HG02981 (cell line): ENCODE measurements at regions not wholly inside any gene's neighbourhood (a gene's known extent, or its start where the extent isn't known, plus 50 kb on each side); places are given as distances from the start of the nearest gene placed in this dataset.
A peak's percentile ranks its signal among the peaks of the same experiment; 100 is the strongest.
"Not testable (repeated sequence)": the region's sequence is repeated elsewhere in the genome, so short reads cannot be mapped to it uniquely, and the experiment has no call there.

Experiments used
- ATAC-seq: cut with Tn5 transposase; IDR thresholded peaks from one replicate; pipeline ENCODE4 v1.9.1; 2021; ENCODE audit warnings: mild to moderate bottlenecking, moderate library complexity; ENCODE audit not compliant: unreplicated experiment

DNA sequence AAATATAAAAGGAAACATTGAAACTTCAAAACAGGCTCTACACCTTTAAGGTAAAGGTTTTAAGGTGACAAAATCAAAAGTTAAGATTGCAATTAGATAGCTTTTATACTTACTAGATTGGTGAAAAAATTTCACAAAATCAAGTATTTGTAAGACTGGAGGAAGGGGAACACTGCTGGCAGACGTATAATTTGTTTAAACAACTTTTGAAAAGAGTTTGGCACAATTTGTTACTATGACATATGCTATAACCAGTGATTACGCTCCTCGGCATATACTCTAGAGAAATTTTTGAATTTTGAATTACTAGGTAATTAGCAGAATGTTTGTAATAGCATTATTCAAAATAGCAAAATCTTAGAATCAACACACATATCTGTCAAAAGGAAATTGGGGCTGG is 425.0 kb downstream of the LRRIQ3 start:
- no peak for ATAC-seq

- no peak for ATAC-seq
Observed at GRCh38 chr1:73771396-73771795, 426.6 kb downstream of the LRRIQ3 start.

GRCh38 chr1:73770109-73770905 is 427.7 kb downstream of the LRRIQ3 start:
- ATAC-seq: no peak

GRCh38 chr1:73766786-73767348 is 431.1 kb downstream of the LRRIQ3 start:
- no peak for ATAC-seq

DNA sequence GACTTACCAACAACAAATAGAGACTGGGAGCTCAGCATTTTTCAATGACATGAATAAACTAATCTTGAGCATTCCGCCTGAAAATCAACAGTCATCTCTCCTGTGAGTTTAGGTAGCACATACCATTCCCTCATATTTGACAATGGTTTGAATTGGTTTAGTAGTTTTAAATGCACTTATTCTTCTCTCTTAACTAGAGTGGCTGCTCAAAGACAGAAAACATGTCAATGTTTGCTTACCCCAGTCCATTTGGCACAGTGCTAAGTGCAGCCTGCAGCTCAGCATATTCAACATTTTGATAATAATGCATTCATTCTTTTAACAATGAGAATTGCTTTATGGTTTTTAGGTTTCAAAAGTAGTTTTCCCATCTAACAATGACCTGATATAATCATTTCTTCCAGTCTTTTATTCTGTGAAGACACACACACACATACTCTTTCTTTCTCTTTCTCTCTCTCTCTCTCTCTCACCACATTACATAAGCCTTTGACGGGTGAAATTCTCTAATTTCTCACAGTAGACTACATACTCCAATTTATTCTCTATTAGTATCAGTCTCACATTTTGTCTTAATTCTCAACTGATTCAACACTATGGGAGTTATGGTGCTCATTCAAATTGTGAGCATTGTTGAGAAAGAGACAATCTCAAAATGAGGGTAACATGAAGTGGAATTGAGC is 432.3 kb downstream of the LRRIQ3 start:
- no peak for ATAC-seq

GRCh38 chr1:73761559-73761958 is 436.4 kb downstream of the LRRIQ3 start:
- ATAC-seq: no peak

- no peak for ATAC-seq
Observed at GRCh38 chr1:73759011-73759410, 439.0 kb downstream of the LRRIQ3 start.

- no peak for ATAC-seq
Observed at GRCh38 chr1:73756817-73757216, 441.2 kb downstream of the LRRIQ3 start.

DNA sequence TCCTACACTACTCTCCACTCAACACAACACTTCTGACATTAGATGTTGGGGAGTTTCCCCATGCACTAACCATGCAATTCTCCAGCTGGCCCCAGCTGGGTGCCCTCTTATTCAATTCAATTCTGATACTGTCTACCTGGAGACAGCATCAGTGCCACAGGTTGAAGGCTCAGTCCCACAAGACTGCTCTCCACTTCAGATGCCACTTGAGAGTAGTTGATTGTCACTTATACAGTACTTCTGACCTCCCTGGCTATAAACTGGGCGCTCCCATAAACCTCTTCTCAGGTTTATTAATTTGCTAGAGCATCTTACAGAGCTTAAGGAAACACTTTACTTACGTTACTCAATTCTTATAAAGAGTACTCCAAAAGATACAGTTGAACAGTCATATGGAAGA is 442.3 kb downstream of the LRRIQ3 start:
- no peak for ATAC-seq

DNA sequence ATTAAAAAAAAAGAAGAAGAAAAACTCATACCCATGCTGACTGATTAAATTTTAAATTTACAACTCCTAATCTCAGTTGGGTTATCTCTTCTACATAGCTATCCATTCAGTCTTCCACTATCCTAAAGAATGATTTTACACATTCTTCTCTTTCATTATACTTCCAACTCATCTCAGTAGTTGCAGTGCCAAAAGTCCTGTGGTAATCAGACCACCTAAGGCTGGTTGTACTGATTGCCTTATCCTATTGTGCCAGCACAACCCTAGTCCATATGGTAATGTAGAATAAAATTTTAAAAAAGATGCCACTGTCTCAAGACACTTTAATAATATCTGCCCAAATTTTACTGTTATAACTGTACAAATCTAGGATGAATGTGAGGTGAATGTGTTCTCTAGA is 448.0 kb downstream of the LRRIQ3 start:
- ATAC-seq: no peak

DNA sequence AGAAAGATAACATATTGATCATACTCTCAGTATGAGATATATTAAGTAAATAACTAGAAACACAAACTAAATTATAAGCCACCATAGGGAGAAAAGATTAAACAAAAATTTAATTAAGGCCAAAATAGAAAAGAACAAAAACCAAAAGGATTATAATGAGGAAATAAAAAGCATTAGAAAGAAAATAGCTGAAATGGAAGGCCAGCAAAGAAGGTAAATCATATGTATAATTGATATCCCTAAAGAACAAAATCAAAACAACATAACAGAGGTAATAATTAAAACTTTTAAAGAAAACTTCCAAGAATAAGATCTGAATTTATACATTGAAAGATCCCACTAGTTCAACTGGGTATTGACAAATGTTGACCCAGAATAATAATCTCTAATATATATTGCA is 453.0 kb downstream of the LRRIQ3 start:
- ATAC-seq: no peak

DNA sequence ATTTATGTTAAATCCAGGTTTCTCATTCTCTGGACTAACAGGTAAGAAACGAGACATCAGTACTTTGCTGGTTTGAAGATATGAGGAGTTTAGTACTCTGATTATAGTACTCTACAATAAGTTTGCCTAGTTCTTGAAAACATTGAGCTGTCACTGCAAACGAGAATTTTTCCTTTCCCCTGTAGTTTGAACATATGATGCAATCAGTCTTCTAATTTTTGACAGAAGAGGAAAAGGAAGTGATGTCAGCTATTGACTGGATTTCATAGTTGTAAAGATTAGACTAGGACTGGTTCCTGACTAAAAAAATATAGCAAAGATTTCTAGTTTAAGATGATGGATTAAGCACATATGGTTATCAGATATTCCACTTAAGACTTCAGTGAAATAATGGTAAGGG is 461.9 kb downstream of the LRRIQ3 start:
- no peak for ATAC-seq

- ATAC-seq: no peak
Observed at GRCh38 chr1:73727036-73727435, 470.9 kb downstream of the LRRIQ3 start.

- ATAC-seq: no peak
Observed at GRCh38 chr1:73722055-73722454, 475.9 kb downstream of the LRRIQ3 start.

- ATAC-seq: no peak
Observed at GRCh38 chr1:73717976-73718375, 480.0 kb downstream of the LRRIQ3 start.

DNA sequence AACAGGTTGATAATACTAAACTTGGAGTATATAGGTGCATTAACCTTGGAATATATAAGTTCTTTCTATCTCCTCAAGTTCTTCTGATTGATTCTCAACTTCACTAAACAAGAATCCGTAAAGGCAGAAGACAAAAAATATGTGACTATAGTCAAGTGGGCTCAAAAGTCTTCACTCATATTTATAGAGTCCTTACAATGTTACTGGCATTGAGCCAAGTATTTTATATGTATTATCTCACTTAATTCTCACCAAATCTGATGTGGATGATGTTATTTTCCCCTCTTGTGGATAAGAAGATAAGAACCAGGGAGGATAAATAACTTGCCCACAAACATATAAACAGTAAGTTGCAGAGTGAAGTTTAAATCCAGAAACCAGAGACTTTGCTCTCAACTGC is 486.9 kb downstream of the LRRIQ3 start:
- ATAC-seq: no peak

DNA sequence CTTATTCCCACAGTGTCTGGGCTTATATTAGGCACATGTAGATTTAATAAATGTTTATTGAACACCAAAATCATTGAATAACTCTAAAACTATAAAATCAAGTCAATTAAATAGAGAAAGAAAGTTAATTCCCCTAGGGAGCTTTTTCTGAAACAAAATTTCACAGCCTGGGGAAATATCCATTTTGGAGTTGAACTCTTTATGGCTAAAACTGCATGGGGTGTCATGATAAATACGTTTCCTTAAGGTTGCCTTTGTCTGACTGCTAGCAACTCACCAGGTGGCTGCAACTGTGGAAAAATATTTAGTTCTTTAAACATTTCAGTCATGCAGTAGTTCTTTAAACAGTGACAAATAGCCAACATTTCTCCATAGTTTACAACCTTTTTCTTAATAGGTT is 496.1 kb downstream of the LRRIQ3 start:
- ATAC-seq: no peak

GRCh38 chr1:73676186-73676585 is 521.8 kb downstream of the LRRIQ3 start:
- no peak for ATAC-seq

DNA sequence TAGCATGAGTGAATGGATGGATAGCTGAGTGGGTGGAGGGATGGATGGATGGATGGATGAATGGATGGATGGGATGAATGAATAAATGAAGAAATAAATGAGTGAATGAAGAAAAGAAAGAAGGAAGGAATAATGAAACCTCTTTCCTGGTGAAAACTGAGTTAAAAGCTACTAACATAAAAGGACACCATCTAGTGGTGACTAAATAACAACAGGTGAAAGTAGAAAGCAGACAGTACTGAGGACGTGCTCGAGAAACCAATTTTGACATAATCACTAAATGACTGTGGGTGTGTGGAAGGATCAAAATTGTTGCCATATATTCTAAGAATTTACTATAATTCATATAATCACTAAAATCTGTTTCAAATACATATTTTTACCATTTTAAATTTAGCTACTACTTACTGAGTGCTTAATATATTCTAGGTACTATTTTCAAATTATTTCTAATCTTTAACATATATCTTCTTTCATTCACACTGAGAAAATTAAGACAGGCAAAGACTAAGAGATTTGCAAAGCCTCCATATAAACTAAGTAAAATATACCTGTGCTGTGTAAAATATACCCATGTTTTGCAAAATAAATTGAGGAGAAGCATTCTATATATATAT is 522.9 kb downstream of the LRRIQ3 start:
- ATAC-seq: peak; percentile 71

DNA sequence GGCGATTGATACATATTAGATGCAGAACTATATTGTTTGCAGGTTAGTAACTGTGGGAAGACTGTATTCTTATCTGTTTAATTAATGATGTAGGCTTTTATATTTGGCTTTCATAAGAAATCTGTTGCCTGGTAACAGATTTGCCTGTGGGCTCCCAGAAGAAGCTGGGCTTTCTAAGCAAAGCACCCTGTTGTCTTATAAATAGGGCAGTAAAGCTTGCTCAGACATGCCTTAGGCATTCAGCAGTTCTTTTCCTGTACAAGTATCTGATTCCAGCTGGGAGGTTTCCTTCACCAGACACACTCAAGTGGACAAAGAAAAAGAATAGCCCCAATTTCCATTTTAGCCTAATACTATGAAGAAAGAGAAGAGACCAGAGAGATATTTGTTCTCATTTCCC is 524.0 kb downstream of the LRRIQ3 start:
- ATAC-seq: no peak

GRCh38 chr1:73671530-73671929 is 526.4 kb downstream of the LRRIQ3 start:
- ATAC-seq: no peak

- ATAC-seq: not testable (repeated sequence)
Observed at GRCh38 chr1:73667959-73668358, 530.0 kb downstream of the LRRIQ3 start.
